ENCODE measurements at regions not wholly inside any gene's neighbourhood (a gene's known extent, or its start where the extent isn't known, plus 50 kb on each side); places are given as distances from the start of the nearest gene placed in this dataset.
"Not testable (repeated sequence)": the region's sequence is repeated elsewhere in the genome, so short reads cannot be mapped to it uniquely, and the experiment has no call there.

DNA sequence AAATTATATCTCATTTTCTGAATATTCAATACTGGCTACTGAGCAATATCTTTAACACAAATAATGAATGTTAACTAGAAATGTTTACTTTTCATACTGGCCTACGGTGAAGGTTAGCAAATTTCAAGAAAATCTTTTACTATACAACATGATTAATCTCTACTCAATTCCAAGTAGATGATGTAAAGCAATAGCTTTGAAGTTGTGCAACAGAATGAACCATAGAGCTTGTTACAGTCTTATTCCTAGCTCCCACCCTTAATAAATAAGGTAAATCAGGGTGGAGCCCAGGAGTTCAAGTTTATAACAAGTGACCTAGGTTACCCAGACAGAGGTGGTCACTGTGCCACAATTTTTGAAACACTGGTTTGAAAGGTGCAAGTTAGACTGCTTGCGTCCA is 1678.1 kb downstream of the KCNT2 start:
- DNase-seq (ENCODE audit: low read depth in 2 of 2), result no peak

- DNase-seq (ENCODE audit: low read depth in 2 of 2), result no peak
Measured at GRCh38 chr1:194929357-194929756, 1678.9 kb downstream of the KCNT2 start.

- DNase-seq (ENCODE audit: low read depth in 2 of 2), result no peak
Measured at GRCh38 chr1:194919146-194919545, 1689.1 kb downstream of the KCNT2 start.

- DNase-seq (ENCODE audit: low read depth in 2 of 2), result no peak
Measured at GRCh38 chr1:194917769-194918168, 1690.5 kb downstream of the KCNT2 start.

GRCh38 chr1:194908643-194909042 is 1699.6 kb downstream of the KCNT2 start:
- DNase-seq (ENCODE audit: low read depth in 2 of 2), result no peak

DNA sequence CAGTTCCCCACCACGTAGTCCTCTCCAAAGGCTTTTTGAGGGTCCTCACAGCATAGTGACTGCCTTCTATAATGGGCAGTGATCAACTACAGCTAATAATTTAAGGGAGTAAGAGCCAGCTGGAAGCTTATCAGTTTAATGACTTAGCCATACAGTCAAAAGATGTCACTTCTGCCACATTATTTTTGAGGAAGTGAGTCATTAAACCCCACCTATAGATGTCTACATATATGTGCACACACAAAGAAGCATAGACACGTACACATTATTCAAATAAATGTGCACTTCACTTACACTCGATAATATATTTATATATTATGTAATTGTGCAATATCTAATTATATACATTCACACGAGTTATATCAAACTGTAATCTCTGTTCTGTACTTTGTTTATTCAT is 1704.7 kb downstream of the KCNT2 start:
- DNase-seq (ENCODE audit: low read depth in 2 of 2), result no peak

GRCh38 chr1:194889310-194889709 is 1702.9 kb upstream of the B3GALT2 start:
- DNase-seq (ENCODE audit: low read depth in 2 of 2), result no peak

- no peak for DNase-seq (ENCODE audit: low read depth in 2 of 2)
Measured at GRCh38 chr1:194870860-194871259, 1684.4 kb upstream of the B3GALT2 start.

- DNase-seq (ENCODE audit: low read depth in 2 of 2), result no peak
Measured at GRCh38 chr1:194866153-194866552, 1679.7 kb upstream of the B3GALT2 start.

DNA sequence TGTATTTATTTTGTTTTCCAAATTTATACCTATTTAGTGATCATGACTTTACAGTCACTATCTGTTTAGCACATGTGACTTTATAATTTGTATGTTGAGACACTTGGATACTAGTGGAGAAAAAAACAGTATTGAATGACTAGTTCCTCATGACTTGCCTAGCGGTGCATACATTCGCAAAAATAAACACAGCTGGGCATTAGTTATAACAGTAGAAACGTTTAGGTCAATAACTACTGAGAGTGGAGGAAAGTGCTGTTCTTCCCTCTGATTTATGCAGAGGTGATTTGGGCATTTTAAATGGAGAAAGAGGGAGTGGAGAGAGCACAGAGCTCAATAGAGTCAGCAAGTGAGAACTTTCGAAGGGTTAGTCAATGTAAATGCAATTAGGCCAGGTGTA is 1679.0 kb upstream of the B3GALT2 start:
- DNase-seq (ENCODE audit: low read depth in 2 of 2), result no peak

DNA sequence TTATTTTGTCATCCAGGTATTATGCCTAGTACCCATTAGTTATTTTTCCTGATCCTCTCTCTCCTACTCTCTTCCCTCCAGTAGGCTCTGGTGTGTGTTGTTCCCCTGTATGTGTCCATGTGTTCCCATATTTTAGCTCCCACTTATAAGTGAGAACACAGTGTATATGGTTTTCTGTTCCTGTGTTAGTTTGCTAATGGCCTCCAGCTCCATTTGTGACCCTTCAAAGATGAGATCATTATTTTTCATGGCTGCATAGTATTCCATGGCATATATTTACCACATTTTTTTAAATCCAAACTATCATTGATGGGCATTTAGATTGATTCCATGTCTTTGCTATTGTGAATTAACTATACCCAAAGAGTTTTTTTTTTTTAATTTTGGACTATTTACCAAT is 1675.7 kb upstream of the B3GALT2 start:
- no peak for DNase-seq (ENCODE audit: low read depth in 2 of 2)

- DNase-seq (ENCODE audit: low read depth in 2 of 2), result no peak
Measured at GRCh38 chr1:194860248-194861201, 1674.1 kb upstream of the B3GALT2 start.

DNA sequence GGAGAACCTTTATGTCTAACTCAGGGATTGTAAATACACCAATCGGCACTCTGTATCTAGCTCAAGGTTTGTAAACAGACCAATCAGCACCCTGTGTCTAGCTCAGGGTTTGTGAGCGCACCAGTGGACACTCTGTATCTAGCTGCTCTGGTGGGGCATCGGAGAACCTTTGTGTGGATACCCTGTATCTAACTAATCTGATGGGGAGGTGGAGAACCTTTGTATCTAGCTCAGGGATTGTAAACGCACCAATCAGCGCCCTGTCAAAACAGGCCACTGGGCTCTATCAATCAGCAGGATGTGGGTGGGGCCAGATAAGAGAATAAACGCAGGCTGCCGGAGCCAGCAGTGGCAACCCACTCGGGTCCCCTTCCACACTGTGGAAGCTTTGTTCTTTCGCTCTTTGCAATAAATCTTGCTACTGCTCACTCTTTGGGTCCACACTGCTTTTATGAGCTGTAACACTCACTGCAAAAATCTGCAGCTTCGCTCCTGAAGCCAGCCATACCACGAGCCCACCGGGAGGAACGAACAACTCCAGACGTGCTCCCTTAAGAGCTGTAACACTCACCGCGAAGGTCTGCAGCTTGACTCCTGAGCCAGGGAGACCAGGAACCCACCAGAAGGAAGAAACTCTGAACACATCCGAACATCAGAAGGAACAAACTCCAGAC is 1673.2 kb upstream of the B3GALT2 start:
- not testable (repeated sequence) for DNase-seq (ENCODE audit: low read depth in 2 of 2)

- not testable (repeated sequence) for DNase-seq (ENCODE audit: low read depth in 2 of 2)
Measured at GRCh38 chr1:194858811-194859480, 1672.5 kb upstream of the B3GALT2 start.

- no peak for DNase-seq (ENCODE audit: low read depth in 2 of 2)
Measured at GRCh38 chr1:194857413-194857812, 1671.0 kb upstream of the B3GALT2 start.

GRCh38 chr1:194848846-194849245 is 1662.4 kb upstream of the B3GALT2 start:
- no peak for DNase-seq (ENCODE audit: low read depth in 2 of 2)

DNA sequence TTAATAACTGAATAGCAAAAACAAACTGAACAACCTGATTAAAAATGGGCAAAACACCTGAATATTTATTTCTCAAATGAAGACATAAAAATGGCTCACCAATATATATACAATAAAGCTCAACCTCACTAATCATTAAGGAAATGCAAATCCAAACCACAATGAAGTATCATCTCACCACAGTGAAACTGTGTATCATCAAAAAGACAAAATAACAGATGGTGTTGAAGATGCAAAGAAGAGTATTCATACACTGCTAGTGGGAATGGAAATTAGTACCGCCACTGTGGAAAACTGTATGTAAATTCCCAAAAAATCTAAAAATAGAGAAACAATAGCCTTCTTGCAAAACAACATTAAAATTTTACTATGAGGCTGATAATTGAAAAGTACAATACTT is 1660.1 kb upstream of the B3GALT2 start:
- no peak for DNase-seq (ENCODE audit: low read depth in 2 of 2)

DNA sequence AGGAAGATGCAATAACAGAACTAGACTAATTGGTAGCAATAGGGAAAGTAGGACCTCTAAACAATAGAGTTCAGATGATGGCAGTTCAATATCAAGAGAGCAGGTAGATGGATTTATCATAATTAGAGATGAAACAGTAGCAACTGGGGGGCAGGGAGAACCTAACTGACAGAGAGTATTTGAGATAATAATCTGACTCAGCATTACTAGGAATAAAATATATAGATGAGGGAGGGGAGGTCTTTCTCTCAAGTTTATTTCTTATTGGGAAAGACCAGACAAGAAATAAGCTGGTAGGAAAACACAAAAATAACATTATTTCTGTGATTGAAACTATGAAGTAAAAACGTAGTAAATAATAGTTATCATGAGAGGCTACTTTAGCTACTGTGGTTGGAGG is 1656.7 kb upstream of the B3GALT2 start:
- DNase-seq (ENCODE audit: low read depth in 2 of 2), result no peak

DNA sequence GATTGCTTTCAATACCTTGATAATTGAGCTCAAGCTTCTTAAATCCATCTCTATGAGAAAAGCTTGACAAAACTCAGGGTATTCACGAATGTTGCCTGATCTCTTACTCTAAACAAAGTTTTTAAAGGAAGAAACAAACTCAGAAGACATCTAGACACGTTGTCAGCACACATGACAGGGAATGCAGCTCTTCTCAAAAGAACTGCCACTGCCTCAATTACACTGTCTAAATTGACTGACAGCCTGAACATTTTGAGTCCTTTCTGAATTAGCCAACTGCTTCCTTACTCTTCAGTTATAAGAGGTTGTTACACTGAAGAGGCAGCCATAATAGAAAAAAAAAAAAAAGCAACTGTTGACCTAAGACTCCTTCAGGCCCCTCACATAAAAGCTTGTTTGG is 1646.7 kb upstream of the B3GALT2 start:
- DNase-seq (ENCODE audit: low read depth in 2 of 2), result no peak

DNA sequence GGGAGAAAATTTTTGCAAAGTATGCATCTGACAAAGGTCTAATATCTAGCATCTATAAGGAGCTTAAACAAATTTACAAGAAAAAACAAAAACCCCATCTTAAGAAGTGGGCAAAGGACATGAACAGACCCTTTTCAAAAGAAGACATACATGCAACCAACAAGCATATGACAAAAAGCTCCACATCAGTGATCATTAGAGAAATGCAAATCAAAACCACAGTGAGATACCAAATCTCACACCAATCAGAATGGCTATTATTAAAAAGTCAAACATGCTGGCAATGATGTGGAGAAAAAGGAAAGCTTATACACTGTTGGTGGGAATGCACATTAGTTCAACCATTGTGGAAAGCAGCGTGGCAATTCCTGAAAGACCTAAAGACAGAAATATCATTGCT is 1645.2 kb upstream of the B3GALT2 start:
- not testable (repeated sequence) for DNase-seq (ENCODE audit: low read depth in 2 of 2)

GRCh38 chr1:194830387-194830786 is 1644.0 kb upstream of the B3GALT2 start:
- DNase-seq (ENCODE audit: low read depth in 2 of 2), result no peak

- DNase-seq (ENCODE audit: low read depth in 2 of 2), result no peak
Measured at GRCh38 chr1:194829492-194829891, 1643.1 kb upstream of the B3GALT2 start.

DNA sequence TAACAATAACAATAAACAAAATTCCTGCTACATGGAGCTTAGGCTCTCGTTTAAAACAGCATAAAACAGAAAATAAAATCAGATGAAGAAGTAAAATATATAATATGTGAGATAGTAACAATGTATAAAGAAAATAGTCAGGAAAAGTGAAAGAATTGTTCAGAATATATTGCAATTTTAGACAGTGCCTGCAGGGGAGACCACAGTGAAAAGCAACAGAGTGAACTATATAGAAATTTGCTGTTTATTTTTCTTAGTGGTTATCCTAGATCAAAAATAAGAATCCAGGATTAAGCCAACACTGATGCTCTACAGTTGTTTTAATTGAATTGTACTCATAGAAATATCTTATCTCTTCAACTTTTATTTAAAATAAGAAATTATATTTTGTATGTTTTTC is 1639.0 kb upstream of the B3GALT2 start:
- DNase-seq (ENCODE audit: low read depth in 2 of 2), result no peak

Data from stimulated activated CD4-positive, alpha-beta T cell treated with anti-CD3 and anti-CD28 coated beads, Interleukin-15, amount 100 ng/mL, for 48 hours (primary cell).